OCI-LY7 (cell line): ENCODE measurements at regions not wholly inside any gene's neighbourhood (a gene's known extent, or its start where the extent isn't known, plus 50 kb on each side); places are given as distances from the start of the nearest gene placed in this dataset.

Experiments
- CTCF ChIP-seq: fragments of 200-600 bp; sonication (generic); conservative IDR thresholded peaks from 2 replicates; pipeline ENCODE4 v1.5.1; 2014; ENCODE audit warnings: mild to moderate bottlenecking, antibody characterized with exemption, low read length, moderate library complexity, mixed read lengths
- EZH2phosphoT487 ChIP-seq: fragments of 200-600 bp; sonication (generic); IDR thresholded peaks from 2 replicates; pipeline ENCODE4 v1.6.1; 2018; ENCODE audit warnings: low read depth, borderline replicate concordance, mild to moderate bottlenecking, mixed run types, antibody characterized with exemption, low read length, moderate library complexity, mixed read lengths

- TF ChIP-seq CTCF (no peak), EZH2phosphoT487 (no peak)
Observed at GRCh38 chr5:5583023-5583765, 160.7 kb downstream of the ICE1 start.
